ENCODE measurements at regions not wholly inside any gene's neighbourhood (a gene's known extent, or its start where the extent isn't known, plus 50 kb on each side); places are given as distances from the start of the nearest gene placed in this dataset.
"Not testable (repeated sequence)": the region's sequence is repeated elsewhere in the genome, so short reads cannot be mapped to it uniquely, and the experiment has no call there.

- in situ Hi-C loops (cut with MboI; ENCODE audit: low sequenced_read_pairs): no loop called here
These were observed 311.5 kb downstream of the REEP3 start for GRCh38 chr10:63832686-63833085.

- in situ Hi-C loops (cut with MboI; ENCODE audit: low sequenced_read_pairs): no loop called here
These were observed 312.3 kb downstream of the REEP3 start for GRCh38 chr10:63833411-63834060.

GRCh38 chr10:63836666-63837442, 315.7 kb downstream of the REEP3 start:
- in situ Hi-C loops (cut with MboI; ENCODE audit: low sequenced_read_pairs): no loop called here

GRCh38 chr10:63841761-63842160, 320.6 kb downstream of the REEP3 start:
- in situ Hi-C loops (cut with MboI; ENCODE audit: low sequenced_read_pairs): no loop called here

GRCh38 chr10:63843107-63843506, 321.9 kb downstream of the REEP3 start:
- in situ Hi-C loops (cut with MboI; ENCODE audit: low sequenced_read_pairs): no loop called here

- in situ Hi-C loops (cut with MboI; ENCODE audit: low sequenced_read_pairs): not testable (repeated sequence)
These were observed 327.7 kb downstream of the REEP3 start for GRCh38 chr10:63848871-63849270.

- in situ Hi-C loops (cut with MboI; ENCODE audit: low sequenced_read_pairs): no loop called here
These were observed 341.7 kb downstream of the REEP3 start for GRCh38 chr10:63862860-63863259.

- in situ Hi-C loops (cut with MboI; ENCODE audit: low sequenced_read_pairs): no loop called here
These were observed 344.0 kb downstream of the REEP3 start for GRCh38 chr10:63865210-63865609.

GRCh38 chr10:63866075-63866746, 345.0 kb downstream of the REEP3 start:
- in situ Hi-C loops (cut with MboI; ENCODE audit: low sequenced_read_pairs): no loop called here

- in situ Hi-C loops (cut with MboI; ENCODE audit: low sequenced_read_pairs): no loop called here
These were observed 345.5 kb downstream of the REEP3 start for GRCh38 chr10:63866747-63867140.

- in situ Hi-C loops (cut with MboI; ENCODE audit: low sequenced_read_pairs): no loop called here
These were observed 357.2 kb downstream of the REEP3 start for GRCh38 chr10:63878428-63878827.

- in situ Hi-C loops (cut with MboI; ENCODE audit: low sequenced_read_pairs): no loop called here
These were observed 362.7 kb downstream of the REEP3 start for GRCh38 chr10:63883861-63884260.

GRCh38 chr10:63884426-63884825, 363.2 kb downstream of the REEP3 start:
- in situ Hi-C loops (cut with MboI; ENCODE audit: low sequenced_read_pairs): no loop called here

GRCh38 chr10:63885156-63885555, 364.0 kb downstream of the REEP3 start:
- in situ Hi-C loops (cut with MboI; ENCODE audit: low sequenced_read_pairs): no loop called here

- in situ Hi-C loops (cut with MboI; ENCODE audit: low sequenced_read_pairs): no loop called here
These were observed 365.3 kb downstream of the REEP3 start for GRCh38 chr10:63886281-63887022.

GRCh38 chr10:63887023-63887589, 365.9 kb downstream of the REEP3 start:
- in situ Hi-C loops (cut with MboI; ENCODE audit: low sequenced_read_pairs): no loop called here

- in situ Hi-C loops (cut with MboI; ENCODE audit: low sequenced_read_pairs): no loop called here
These were observed 366.6 kb downstream of the REEP3 start for GRCh38 chr10:63887600-63888370.

- in situ Hi-C loops (cut with MboI; ENCODE audit: low sequenced_read_pairs): no loop called here
These were observed 368.6 kb downstream of the REEP3 start for GRCh38 chr10:63889803-63890202.

GRCh38 chr10:63896992-63897391, 375.8 kb downstream of the REEP3 start:
- in situ Hi-C loops (cut with MboI; ENCODE audit: low sequenced_read_pairs): no loop called here

GRCh38 chr10:63899673-63900300, 378.6 kb downstream of the REEP3 start:
- in situ Hi-C loops (cut with MboI; ENCODE audit: low sequenced_read_pairs): no loop called here
